Activated effector memory CD4-positive, alpha-beta T cell treated with anti-CD3 and anti-CD28 coated beads, Interleukin-2, amount 50 U/mL, for 16 hours (primary cell): ENCODE measurements at regions not wholly inside any gene's neighbourhood (a gene's known extent, or its start where the extent isn't known, plus 50 kb on each side); places are given as distances from the start of the nearest gene placed in this dataset.
"Not testable (repeated sequence)": the region's sequence is repeated elsewhere in the genome, so short reads cannot be mapped to it uniquely, and the experiment has no call there.

Experiments
- DNase-seq: peaks from one replicate; pipeline ENCODE4 v3.0.0-alpha.2; 2020

DNA sequence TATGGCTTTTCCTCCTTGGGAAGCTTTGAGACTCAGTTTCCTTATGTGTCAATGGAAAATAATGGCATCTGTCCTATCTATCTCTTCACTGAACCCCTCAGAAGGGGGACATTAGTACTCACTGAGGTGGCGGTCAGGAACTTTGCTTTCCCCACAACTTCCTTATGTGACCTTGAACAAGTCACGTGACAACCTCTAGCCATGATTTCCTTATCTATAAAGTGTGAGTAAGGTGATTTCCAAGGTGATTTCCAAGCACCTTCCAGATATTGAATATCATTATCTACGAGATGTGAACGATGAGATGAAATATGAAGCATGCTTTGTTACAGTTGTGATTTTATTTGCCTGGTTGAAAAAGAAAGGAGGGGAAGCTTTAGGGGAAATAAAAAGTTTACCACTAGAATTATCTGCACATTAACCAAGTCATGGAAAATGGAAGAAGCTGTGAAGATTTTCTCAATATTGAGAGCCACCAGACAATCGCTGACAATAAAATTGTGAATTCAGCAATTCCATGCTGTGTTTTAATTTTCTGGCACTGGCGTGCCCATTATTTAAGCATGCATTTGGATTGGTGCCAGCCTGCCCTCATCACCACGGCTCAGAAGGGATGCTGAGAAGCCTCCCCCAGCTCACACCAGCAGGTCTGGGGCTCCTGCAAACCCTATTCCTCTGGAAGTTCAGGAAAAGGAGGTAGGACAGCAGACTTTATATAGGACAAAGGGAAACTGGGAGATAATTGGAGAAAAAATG lies 255.3 kb downstream of the CD83 start:
- DNase-seq = no peak

DNA sequence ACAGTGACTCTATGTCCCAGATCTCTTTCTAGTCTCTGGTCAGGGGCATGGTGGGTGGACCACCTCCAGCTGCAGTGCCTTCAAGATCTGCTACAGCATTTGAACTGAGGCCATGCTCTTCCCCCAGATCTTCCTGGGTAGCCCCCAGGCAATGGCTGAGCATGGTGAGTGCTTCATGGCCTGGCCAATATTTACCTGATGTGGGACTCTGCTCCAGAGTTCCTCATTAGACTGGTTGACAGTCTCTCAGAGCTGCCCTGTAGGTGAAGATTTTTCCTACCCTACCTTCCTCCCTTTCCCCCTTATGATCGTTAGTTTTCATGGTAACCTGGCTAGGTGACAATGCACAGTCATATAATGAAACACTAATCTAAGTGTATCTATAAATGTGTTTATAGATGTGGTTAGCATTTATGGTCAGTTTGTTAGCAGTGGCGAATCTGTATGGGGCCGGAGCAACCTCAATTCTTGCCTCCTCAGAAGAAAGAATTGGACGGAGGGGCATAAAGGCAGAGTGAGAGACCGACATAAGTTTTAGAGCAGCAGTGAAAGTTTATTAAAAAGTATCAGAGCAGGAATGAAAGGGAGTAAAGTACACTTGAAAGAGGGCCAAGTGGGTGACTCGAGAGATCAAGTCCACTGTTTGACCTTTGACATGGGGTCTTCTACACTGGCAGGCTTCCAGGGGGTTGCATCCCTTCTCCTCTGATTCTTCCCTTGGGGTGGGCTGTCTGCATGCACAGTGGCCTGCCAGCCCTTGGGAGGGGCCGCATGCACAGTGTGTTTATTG lies 256.3 kb downstream of the CD83 start:
- no peak for DNase-seq

- DNase-seq = no peak
Measured at GRCh38 chr6:14375930-14376329, 258.4 kb downstream of the CD83 start.

- DNase-seq = no peak
Measured at GRCh38 chr6:14379568-14379967, 262.0 kb downstream of the CD83 start.

DNA sequence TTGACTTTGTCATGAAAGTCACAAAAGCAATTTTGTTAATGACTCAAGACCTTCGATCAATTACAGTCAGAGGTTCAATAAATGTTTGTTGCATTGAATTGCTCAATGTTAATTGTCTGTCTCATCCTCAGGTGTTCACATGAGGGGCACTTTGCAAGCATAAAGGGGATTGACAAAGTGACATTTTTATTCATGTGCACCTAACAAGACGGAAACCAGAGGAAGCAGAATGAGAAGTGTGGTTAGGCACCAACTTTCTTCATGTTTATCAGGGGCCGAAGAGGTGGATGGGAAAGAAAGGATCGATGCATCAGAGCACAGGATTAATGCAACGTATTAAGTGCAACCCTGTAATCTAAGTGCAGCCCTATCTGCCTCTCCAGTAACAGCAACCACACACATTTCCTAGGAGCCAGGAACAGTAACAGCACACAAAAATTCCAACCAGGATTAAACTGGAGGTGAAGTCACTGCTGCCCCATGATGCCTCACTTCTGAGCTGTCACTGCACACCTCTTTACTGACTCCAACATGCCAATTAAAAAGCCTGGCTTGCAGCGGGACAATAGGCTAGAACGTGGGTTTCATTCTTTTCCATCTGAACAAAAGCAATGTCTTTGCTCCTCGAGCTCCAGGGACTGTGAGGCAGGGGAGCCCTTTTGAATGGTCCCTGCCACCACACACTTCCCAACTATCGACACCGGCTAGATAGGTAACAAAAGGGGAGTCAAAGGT lies 262.7 kb downstream of the CD83 start:
- no peak for DNase-seq

DNA sequence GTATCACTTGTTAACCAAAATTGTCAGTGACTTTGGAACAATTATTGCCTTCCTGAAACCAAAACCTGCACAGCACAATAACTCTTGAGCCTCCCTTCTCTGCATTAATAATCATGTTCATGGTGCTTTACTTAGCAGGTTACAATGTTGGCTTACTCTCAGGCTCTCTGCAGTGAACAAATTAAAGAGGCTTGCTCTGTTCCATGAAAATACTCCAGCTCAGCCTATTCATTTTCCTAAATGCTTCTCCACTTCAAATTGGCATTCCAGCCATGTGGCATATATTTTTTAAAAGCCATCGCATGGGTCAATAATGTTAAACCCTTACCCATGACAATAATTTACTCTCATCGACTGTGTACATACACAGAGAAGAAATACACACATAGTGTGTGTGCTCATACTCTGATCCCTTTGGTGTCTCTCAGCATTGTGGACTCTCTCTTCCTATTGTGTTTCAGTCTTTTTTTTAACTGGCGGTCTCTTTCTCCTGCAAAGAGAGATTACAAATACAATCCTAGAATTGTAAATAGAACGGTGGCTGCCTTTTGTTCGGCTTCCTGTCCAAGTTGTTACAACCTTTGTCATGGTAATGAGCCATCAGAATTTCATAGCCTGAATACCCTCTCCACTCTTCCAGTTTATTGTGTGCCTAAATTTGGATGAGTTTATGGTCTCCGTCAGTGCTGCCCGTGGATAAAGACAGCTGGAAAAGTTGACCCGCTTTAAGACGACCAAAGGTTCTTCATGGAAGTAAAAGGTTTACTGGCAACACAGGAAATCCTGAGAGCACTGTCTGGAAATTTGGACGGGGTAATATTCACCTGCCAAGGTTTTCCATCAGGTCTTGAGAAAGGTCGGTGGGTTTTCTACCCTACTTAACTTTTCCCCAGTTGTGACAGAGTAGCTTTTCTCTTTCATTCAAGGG lies 263.6 kb downstream of the CD83 start:
- DNase-seq = no peak

- DNase-seq = no peak
Measured at GRCh38 chr6:14381829-14382677, 264.5 kb downstream of the CD83 start.

- DNase-seq = no peak
Measured at GRCh38 chr6:14382678-14383236, 265.2 kb downstream of the CD83 start.

DNA sequence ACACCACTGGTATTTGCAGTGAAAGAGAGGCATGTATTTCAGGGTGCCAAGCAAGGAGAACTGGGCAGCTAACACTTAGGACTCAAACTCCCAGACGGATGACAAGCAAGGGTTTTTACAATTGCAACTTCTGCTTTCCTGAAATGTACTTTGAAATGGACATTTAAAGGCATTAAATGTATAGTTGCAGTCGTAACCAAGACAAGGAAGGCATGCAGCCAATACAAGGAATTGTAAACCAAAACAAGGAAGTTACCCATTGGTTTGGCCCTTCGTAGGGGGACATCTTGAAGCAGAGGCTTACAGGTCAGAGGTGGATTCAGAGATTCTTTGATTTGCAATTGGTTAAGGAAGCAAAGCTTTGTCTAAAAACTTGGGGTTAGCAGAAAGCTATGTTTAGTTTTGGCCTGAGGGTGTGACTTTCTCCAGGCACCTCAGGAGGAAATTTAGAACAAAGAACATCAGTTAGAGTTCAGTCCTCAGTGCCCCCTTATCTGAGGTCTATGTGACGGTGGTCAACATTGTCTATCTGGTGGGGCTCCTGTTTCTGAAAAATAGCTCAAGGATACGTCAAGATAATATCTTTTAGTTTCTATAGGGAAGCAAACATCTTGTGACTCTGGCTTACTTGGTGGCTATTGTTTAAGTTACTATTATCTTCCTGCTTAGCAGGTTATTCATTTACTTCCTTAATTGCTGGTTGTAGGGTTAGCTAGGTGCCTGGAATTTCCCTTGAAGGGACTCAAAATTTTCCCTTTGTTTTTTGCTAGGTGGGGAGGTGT lies 266.0 kb downstream of the CD83 start:
- DNase-seq = no peak

DNA sequence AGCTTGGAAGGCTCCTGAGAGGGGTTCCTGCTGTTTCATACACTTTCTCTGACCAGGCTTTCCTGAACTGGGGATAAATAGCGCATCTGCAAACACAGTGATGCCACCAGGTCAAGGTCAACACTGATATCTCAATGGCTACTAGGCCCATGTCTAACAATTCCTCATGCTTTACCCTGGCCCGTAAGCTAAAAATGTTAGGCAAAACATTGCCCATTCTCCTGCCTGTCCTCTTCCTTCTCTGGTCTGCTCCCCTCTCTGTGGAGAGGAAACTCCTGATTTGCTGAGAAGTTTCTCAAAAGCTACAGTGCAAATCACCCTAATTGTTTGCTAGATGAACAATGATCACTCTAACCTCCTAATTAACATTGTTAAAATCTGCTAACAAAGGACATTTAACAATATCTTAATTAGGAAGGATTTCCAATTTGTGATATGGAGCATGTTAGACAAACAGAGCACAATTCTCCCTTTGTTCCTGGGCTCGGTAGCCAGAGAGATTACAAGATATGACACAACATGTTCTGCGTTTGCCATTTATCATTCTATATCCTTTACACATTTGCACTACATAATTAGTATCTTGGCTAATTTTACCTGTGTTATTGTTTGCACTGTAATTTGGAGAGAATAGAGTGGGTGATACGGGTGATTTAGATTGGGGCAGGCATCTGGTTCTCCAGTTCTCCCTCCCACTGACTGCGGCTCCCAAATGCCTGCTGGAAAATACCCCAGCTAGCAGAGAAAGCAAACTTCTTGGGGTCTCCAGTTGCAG lies 266.8 kb downstream of the CD83 start:
- no peak for DNase-seq

DNA sequence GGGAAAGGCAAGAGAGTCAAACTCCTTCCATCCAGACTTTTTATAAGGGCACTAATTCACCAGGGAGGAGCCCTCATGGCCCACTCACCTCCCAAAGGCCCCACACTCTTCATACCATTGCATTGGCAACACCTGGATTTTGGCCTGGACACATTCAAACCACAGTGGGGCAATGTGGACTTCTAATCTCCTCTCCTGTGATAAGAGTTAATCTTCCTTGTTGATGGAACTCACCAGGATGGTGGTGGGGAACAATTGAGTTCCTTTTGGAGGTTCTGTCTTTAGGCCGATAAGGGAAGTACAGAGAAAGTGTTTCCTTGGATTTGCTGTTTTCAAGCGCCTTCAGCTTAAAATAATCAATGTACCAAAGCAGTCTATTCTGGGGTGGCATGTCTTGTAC lies 268.7 kb downstream of the CD83 start:
- DNase-seq = no peak

- no peak for DNase-seq
Measured at GRCh38 chr6:14386668-14387067, 269.1 kb downstream of the CD83 start.

- no peak for DNase-seq
Measured at GRCh38 chr6:14388371-14388770, 270.8 kb downstream of the CD83 start.

DNA sequence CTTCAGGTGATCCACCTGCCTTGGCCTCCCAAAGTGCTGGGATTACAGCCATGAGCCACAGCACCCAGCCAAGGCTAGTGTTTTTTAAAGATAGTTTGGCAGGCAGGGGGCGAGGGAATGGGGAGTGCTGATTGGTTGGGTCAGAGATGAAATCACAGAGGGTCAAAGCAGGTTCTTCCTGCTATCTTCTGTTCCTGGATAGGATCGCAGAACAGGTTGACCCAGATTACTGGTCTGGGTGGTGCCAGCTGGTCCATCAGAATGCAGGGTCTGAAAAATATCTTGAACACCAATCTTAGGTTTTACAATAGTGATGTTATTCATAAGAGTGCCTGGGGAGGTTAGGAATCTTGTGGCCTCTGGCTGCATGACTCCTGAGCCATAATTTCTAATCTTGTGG lies 272.2 kb downstream of the CD83 start:
- DNase-seq = not testable (repeated sequence)

DNA sequence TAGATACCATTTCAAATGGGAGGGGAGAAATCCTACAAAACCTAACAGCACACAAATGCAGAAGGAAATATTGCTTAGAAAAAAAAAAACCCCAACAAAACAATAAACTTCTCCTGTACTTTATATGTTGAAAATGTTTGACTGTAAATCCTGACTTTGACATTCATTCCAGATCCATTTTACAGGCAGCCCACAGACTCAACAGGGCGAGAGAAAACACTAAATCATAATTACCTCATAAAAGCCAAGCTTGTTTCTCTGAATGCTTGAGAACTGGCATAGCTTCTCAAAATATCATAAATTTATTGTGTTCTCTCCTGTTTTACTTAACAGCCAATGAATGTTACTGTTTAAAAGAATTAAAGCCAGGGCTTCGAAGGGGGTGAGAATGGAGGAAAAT lies 273.2 kb downstream of the CD83 start:
- DNase-seq = no peak

DNA sequence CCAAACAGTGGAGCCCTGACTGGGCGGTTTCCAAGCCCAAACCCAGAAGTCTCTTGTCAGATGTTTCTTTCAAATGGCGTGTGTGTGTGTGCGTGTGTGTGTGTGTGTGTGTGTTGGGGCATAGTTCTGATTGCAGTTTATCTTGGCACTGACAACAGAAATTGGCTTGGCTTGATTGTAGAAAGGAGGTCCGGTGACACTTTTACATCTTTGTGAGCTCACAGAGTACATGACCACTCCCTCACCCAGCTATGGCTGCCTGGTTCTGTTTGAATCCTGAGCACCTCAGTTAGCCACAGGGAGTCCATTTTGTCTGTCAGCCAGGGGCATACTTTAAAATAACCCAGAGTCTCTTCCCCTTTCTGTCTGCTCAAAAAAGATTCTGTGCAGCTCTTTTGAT lies 276.3 kb downstream of the CD83 start:
- no peak for DNase-seq

DNA sequence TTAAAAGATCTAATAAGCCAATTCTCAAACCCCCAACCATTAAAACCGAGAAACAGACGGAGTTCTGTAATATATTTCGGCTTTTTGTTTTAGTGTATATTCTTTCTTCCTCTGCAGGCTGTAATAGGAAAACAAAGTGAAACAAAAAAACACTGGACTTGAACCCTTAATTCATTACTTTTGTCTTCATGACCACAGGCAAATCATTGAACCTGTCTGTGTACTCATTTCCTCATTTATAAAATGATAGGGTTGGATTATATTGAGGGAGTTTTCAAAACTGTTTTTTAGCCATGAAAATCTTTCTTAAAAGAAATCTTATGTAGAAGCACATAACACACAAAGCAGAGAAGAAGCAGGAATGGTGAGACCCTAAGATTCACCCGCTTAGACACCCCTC lies 278.8 kb downstream of the CD83 start:
- no peak for DNase-seq

DNA sequence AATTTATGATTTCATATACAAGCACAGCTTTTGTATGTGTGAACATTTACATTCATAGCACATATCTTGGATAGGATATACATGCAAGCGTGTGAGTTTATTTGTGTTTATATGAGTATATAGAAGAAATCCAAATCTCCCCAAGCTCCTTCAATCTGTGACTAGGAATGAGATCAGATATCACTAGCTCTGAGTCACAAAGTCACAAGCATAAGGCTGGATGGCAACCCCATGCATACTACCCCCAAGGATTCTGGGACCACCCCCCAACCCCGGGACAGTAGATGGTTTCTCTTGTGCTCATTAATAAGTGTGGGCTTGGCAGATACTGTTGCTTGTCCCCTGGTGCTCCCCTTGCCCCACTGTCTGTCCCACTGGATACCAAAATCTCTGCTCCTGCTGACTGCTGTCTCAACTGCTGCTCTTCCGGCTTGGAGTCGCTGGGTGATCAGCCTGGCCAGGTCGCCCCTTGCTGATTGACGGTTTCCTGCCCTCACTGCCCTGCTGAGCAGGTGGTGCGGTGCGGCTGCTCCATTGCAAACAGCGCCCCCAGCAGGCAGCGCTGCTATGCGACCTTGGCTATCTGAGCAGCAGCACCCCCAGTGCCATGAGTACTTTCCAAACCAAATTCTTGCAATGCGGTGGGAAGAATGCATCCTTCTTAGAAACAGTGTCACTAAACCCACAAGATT lies 279.4 kb downstream of the CD83 start:
- DNase-seq = no peak

DNA sequence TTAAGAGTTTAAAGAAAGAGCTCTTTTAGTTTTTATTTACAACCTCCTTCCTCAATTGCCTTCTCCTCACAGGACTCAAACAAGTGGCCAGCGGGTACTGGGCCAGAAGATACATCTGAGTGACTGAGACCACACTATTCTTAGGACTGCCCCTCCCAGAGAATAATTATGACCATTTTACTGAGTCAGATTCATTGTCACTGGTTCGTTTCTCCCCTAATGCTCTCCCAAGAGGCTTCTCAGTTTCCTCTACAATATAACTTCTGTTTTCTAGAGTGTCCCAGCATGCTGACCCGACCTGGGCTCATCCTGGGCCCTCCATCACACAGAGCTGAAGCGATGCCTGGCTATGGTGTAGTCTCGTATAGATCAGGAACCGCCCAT lies 279.9 kb downstream of the CD83 start:
- no peak for DNase-seq
